ENCODE measurements at regions not wholly inside any gene's neighbourhood (a gene's known extent, or its start where the extent isn't known, plus 50 kb on each side); places are given as distances from the start of the nearest gene placed in this dataset.

- no peaks in the 10 kb centered on the region for H3K4me1 ChIP-seq
- no peaks in the 10 kb centered on the region for H3K36me3 ChIP-seq
- intact Hi-C loops (cut with DNase I): loop anchor here in 1 of 10 donors (5.0 kb wide), 1 partner anchor 277 kb away; no protein-coding TSS in a partner anchor
- peak in 2 of 8 donors; percentile 52 to 70 for ATAC-seq
- H3K4me3 ChIP-seq: no peak overlapping the region
- TF ChIP-seq CTCF (IDR thresholded peaks at IDR 0.05): no peak
- no peak for DNase-seq
- 34 to 46% methylated on average over 5 of the region's 5 CpGs for WGBS, 2 donors
- H3K27me3 ChIP-seq: peaks cover 0 to 2% (median 0%) of the 10 kb centered on the region in 7 donors
- H3K27ac ChIP-seq: no peak overlapping the region
- no peaks in the 10 kb centered on the region for H3K9me3 ChIP-seq
Observed at GRCh38 chr3:150314248-150315004, 93.7 kb upstream of the TSC22D2 start.

GRCh38 chr3:150312018-150312657 lies 96.0 kb upstream of the TSC22D2 start:
- peak in 1 of 9 donors; percentile 8 for TF ChIP-seq CTCF (IDR thresholded peaks at IDR 0.05)
- no peak overlapping the region for H3K27ac ChIP-seq
- DNase-seq (no peak), ATAC-seq (no peak)
- H3K36me3 ChIP-seq: no peaks in the 10 kb centered on the region
- no peaks in the 10 kb centered on the region for H3K4me1 ChIP-seq
- intact Hi-C loops (cut with DNase I): loop anchor here in 1 of 10 donors (5.0 kb wide), 1 partner anchor 275 kb away; no protein-coding TSS in a partner anchor
- H3K27me3 ChIP-seq: no peaks in the 10 kb centered on the region
- WGBS, 2 donors: 91 to 98% methylated on average over 1 of the region's 1 CpG
- no peaks in the 10 kb centered on the region for H3K9me3 ChIP-seq
- H3K4me3 ChIP-seq: no peak overlapping the region

- no peaks in the 10 kb centered on the region for H3K27me3 ChIP-seq
- intact Hi-C loops (cut with DNase I): loop anchor here in 1 of 10 donors (5.0 kb wide), 1 partner anchor 274 kb away; no protein-coding TSS in a partner anchor
- no peak for ATAC-seq
- no peak overlapping the region for H3K27ac ChIP-seq
- no peaks in the 10 kb centered on the region for H3K36me3 ChIP-seq
- H3K4me1 ChIP-seq: no peaks in the 10 kb centered on the region
- no peak overlapping the region for H3K4me3 ChIP-seq
- H3K9me3 ChIP-seq: no peaks in the 10 kb centered on the region
- no peak for DNase-seq
- no peak for TF ChIP-seq CTCF (IDR thresholded peaks at IDR 0.05)
- 76 to 88% methylated on average over 1 of the region's 1 CpG for WGBS, 2 donors
Observed at GRCh38 chr3:150311156-150311555, 96.9 kb upstream of the TSC22D2 start.

- Histone ChIP-seq H3K27me3 (no peaks in the 10 kb centered on the region), H3K27ac (no peak overlapping the region), H3K9me3 (no peaks in the 10 kb centered on the region), H3K4me1 (no peaks in the 10 kb centered on the region), H3K4me3 (no peak overlapping the region), H3K36me3 (no peaks in the 10 kb centered on the region)
- ATAC-seq: no peak
- DNase-seq: no peak
- WGBS, 2 donors: 89 to 90% methylated on average over 3 of the region's 3 CpGs
- intact Hi-C loops (cut with DNase I): no loop called here
- TF ChIP-seq CTCF (IDR thresholded peaks at IDR 0.05): no peak
Observed at GRCh38 chr3:150309557-150309956, 98.5 kb upstream of the TSC22D2 start.
